ENCODE measurements at regions not wholly inside any gene's neighbourhood (a gene's known extent, or its start where the extent isn't known, plus 50 kb on each side); places are given as distances from the start of the nearest gene placed in this dataset.
"Not testable (repeated sequence)": the region's sequence is repeated elsewhere in the genome, so short reads cannot be mapped to it uniquely, and the experiment has no call there.

GRCh38 chr13:103599870-103600269 is 533.7 kb upstream of the SLC10A2 start:
- DNase-seq (ENCODE audit: low read depth, low spot score): not testable (repeated sequence)

GRCh38 chr13:103598671-103599070 is 532.5 kb upstream of the SLC10A2 start:
- DNase-seq (ENCODE audit: low read depth, low spot score): no peak

- no peak for DNase-seq (ENCODE audit: low read depth, low spot score)
Measured at GRCh38 chr13:103573446-103573845, 507.2 kb upstream of the SLC10A2 start.

GRCh38 chr13:103568314-103568713 is 502.1 kb upstream of the SLC10A2 start:
- DNase-seq (ENCODE audit: low read depth, low spot score): no peak

- DNase-seq (ENCODE audit: low read depth, low spot score): no peak
Measured at GRCh38 chr13:103557878-103558277, 491.7 kb upstream of the SLC10A2 start.

GRCh38 chr13:103556681-103557080 is 490.5 kb upstream of the SLC10A2 start:
- no peak for DNase-seq (ENCODE audit: low read depth, low spot score)

- DNase-seq (ENCODE audit: low read depth, low spot score): no peak
Measured at GRCh38 chr13:103547914-103548313, 481.7 kb upstream of the SLC10A2 start.

- DNase-seq (ENCODE audit: low read depth, low spot score): no peak
Measured at GRCh38 chr13:103546271-103546670, 480.1 kb upstream of the SLC10A2 start.

GRCh38 chr13:103542648-103543047 is 476.4 kb upstream of the SLC10A2 start:
- no peak for DNase-seq (ENCODE audit: low read depth, low spot score)

GRCh38 chr13:103540382-103540765 is 474.2 kb upstream of the SLC10A2 start:
- DNase-seq (ENCODE audit: low read depth, low spot score): no peak

GRCh38 chr13:103539721-103540381 is 473.6 kb upstream of the SLC10A2 start:
- DNase-seq (ENCODE audit: low read depth, low spot score): no peak

GRCh38 chr13:103539265-103539664 is 473.0 kb upstream of the SLC10A2 start:
- no peak for DNase-seq (ENCODE audit: low read depth, low spot score)

- DNase-seq (ENCODE audit: low read depth, low spot score): no peak
Measured at GRCh38 chr13:103537616-103538015, 471.4 kb upstream of the SLC10A2 start.

- no peak for DNase-seq (ENCODE audit: low read depth, low spot score)
Measured at GRCh38 chr13:103531278-103531677, 465.1 kb upstream of the SLC10A2 start.

GRCh38 chr13:103528437-103528836 is 462.2 kb upstream of the SLC10A2 start:
- no peak for DNase-seq (ENCODE audit: low read depth, low spot score)

GRCh38 chr13:103525530-103525929 is 459.3 kb upstream of the SLC10A2 start:
- DNase-seq (ENCODE audit: low read depth, low spot score): no peak

- DNase-seq (ENCODE audit: low read depth, low spot score): no peak
Measured at GRCh38 chr13:103523858-103524257, 457.6 kb upstream of the SLC10A2 start.

- no peak for DNase-seq (ENCODE audit: low read depth, low spot score)
Measured at GRCh38 chr13:103521532-103521931, 455.3 kb upstream of the SLC10A2 start.

GRCh38 chr13:103517768-103518102 is 451.5 kb upstream of the SLC10A2 start:
- DNase-seq (ENCODE audit: low read depth, low spot score): no peak

GRCh38 chr13:103517066-103517767 is 451.0 kb upstream of the SLC10A2 start:
- DNase-seq (ENCODE audit: low read depth, low spot score): no peak

GRCh38 chr13:103516015-103516795 is 450.0 kb upstream of the SLC10A2 start:
- no peak for DNase-seq (ENCODE audit: low read depth, low spot score)

GRCh38 chr13:103515410-103515809 is 449.2 kb upstream of the SLC10A2 start:
- no peak for DNase-seq (ENCODE audit: low read depth, low spot score)

- no peak for DNase-seq (ENCODE audit: low read depth, low spot score)
Measured at GRCh38 chr13:103514619-103515018, 448.4 kb upstream of the SLC10A2 start.
